Naive thymus-derived CD4-positive, alpha-beta T cell (primary cell): ENCODE measurements at regions not wholly inside any gene's neighbourhood (a gene's known extent, or its start where the extent isn't known, plus 50 kb on each side); places are given as distances from the start of the nearest gene placed in this dataset.

Experiments
- ATAC-seq: fragments of 150-1000 bp; cut with Tn5 transposase; 2 replicates; pipeline ENCODE4 v1.10.0; 2021; ENCODE audit warnings: mild to moderate bottlenecking, moderate library complexity
- CTCF ChIA-PET: fragments of 350-600 bp; sonication (Branson Sonifier 250); formaldehyde crosslinking; loops from one replicate; lab custom pipeline; 2021; ENCODE audit warnings: antibody characterized with exemption; lab: Charles Lee
- POLR2A ChIA-PET: fragments of 350-600 bp; sonication (Branson Sonifier 250); formaldehyde crosslinking; loops from one replicate; lab custom pipeline; 2021; ENCODE audit warnings: antibody characterized with exemption, inconsistent platforms; lab: Charles Lee
- DNase-seq, 9 donors: peaks; one replicate each; pipeline versions ENCODE4 v3.0.0 to v3.0.0-alpha.2; 2020 to 2022; ENCODE audit warnings: mixed read lengths in 1 of 9
- H3K27ac ChIP-seq: one replicate; pipeline ENCODE4 v1.7.0; 2013; ENCODE audit warnings: mild to moderate bottlenecking, low read depth, low read length, moderate library complexity
- H3K27me3 ChIP-seq, 2 donors: one replicate each; pipeline ENCODE4 v1.7.0; 2013; ENCODE audit warnings: low read length in 2 of 2, mild to moderate bottlenecking in 2 of 2, moderate library complexity in 2 of 2; ENCODE audit not compliant: control insufficient read depth in 2 of 2, insufficient read depth in 2 of 2
- H3K36me3 ChIP-seq, 3 experiments: 1 replicate in 2 of 3; 2 replicates in 1 of 3; pipeline ENCODE4 v1.7.0; 2013; ENCODE audit warnings: low read length in 3 of 3, mild to moderate bottlenecking in 3 of 3, moderate library complexity in 1 of 3; ENCODE audit not compliant: insufficient read depth in 3 of 3, control insufficient read depth in 2 of 3
- H3K4me1 ChIP-seq, 2 donors: one replicate each; pipeline ENCODE4 v1.7.0; 2013; ENCODE audit warnings: low read length in 2 of 2, mild to moderate bottlenecking in 2 of 2, moderate library complexity in 1 of 2; ENCODE audit not compliant: control insufficient read depth in 2 of 2, insufficient read depth in 2 of 2
- H3K4me3 ChIP-seq: 2 replicates; pipeline ENCODE4 v1.7.0; 2013; ENCODE audit warnings: mild to moderate bottlenecking, low read length
- H3K9me3 ChIP-seq, 3 experiments: 1 replicate in 2 of 3; 2 replicates in 1 of 3; pipeline ENCODE4 v1.7.0; 2013; ENCODE audit warnings: low read length in 3 of 3; ENCODE audit not compliant: control insufficient read depth in 2 of 3
- H3K27ac Mint-ChIP-seq, 9 donors: one replicate each; pipeline ENCODE4 v1.8.0; 2020 to 2022; ENCODE audit warnings: mixed read lengths in 9 of 9, mild to moderate bottlenecking in 8 of 9, moderate library complexity in 5 of 9, inconsistent platforms in 2 of 9
- H3K27me3 Mint-ChIP-seq, 5 donors: one replicate each; pipeline ENCODE4 v1.8.0; 2021 to 2022; ENCODE audit warnings: mixed read lengths in 5 of 5, mild to moderate bottlenecking in 1 of 5
- H3K36me3 Mint-ChIP-seq, 5 donors: one replicate each; pipeline ENCODE4 v1.8.0; 2020 to 2022; ENCODE audit warnings: mixed read lengths in 5 of 5, mild to moderate bottlenecking in 3 of 5, inconsistent platforms in 1 of 5
- H3K4me1 Mint-ChIP-seq, 7 donors: one replicate each; pipeline ENCODE4 v1.8.0; 2020 to 2022; ENCODE audit warnings: mixed read lengths in 7 of 7, mild to moderate bottlenecking in 3 of 7, inconsistent platforms in 1 of 7
- H3K4me3 Mint-ChIP-seq, 10 donors: one replicate each; pipeline ENCODE4 v1.8.0; 2020 to 2022; ENCODE audit warnings: mild to moderate bottlenecking in 10 of 10, mixed read lengths in 10 of 10, moderate library complexity in 6 of 10, inconsistent platforms in 2 of 10
- H3K9me3 Mint-ChIP-seq, 11 donors: one replicate each; pipeline ENCODE4 v1.8.0; 2020 to 2022; ENCODE audit warnings: mixed read lengths in 11 of 11, mild to moderate bottlenecking in 4 of 11, inconsistent platforms in 1 of 11, moderate library complexity in 1 of 11
- intact Hi-C, 2 donors: fragments of 100-400 bp; cut with micrococcal nuclease; formaldehyde crosslinking; loops; one replicate each; pipeline ENCODE4 v1.15.1; 2023

- Histone ChIP-seq H3K27me3 (no peaks in the 10 kb centered on the region), H3K9me3 (no peaks in the 10 kb centered on the region), H3K27ac (no peak overlapping the region), H3K4me1 (no peaks in the 10 kb centered on the region), H3K4me3 (no peak overlapping the region), H3K36me3 (no peaks in the 10 kb centered on the region)
- Mint-ChIP-seq H3K4me3 (no peak overlapping the region), H3K9me3 (no peaks in the 10 kb centered on the region), H3K4me1 (no peaks in the 10 kb centered on the region), H3K36me3 (no peaks in the 10 kb centered on the region), H3K27ac (no peak overlapping the region), H3K27me3 (peaks cover 0 to 13% (median 10%) of the 10 kb centered on the region in 5 donors)
- DNase-seq (no peak), ATAC-seq (no peak)
- CTCF ChIA-PET = interaction anchor here (0.7 kb wide), 1 partner anchor 652 kb away, joined by 3 read pairs; no protein-coding TSS in a partner anchor
- intact Hi-C loops = no loop called here
- POLR2A ChIA-PET = interaction anchor here (0.6 kb wide), 1 partner anchor 1860 kb away, joined by 4 read pairs; no protein-coding TSS in a partner anchor
These were observed 279.9 kb upstream of the CITED2 start for GRCh38 chr6:139654309-139654708.

- Histone ChIP-seq H3K9me3 (no peaks in the 10 kb centered on the region), H3K27me3 (no peaks in the 10 kb centered on the region), H3K4me3 (no peak overlapping the region), H3K27ac (no peak overlapping the region), H3K36me3 (no peaks in the 10 kb centered on the region), H3K4me1 (no peaks in the 10 kb centered on the region)
- H3K27me3 Mint-ChIP-seq = peaks cover 0 to 13% (median 8%) of the 10 kb centered on the region in 5 donors
- intact Hi-C loops = no loop called here
- H3K4me1 Mint-ChIP-seq = no peaks in the 10 kb centered on the region
- CTCF ChIA-PET = no interaction called here
- H3K36me3 Mint-ChIP-seq = no peaks in the 10 kb centered on the region
- DNase-seq (no peak), ATAC-seq (no peak)
- no peak overlapping the region for H3K27ac Mint-ChIP-seq
- POLR2A ChIA-PET = no interaction called here
- no peak overlapping the region for H3K4me3 Mint-ChIP-seq
- H3K9me3 Mint-ChIP-seq = no peaks in the 10 kb centered on the region
These were observed 278.7 kb upstream of the CITED2 start for GRCh38 chr6:139653111-139653510.

- ATAC-seq (no peak), DNase-seq (no peak)
- Mint-ChIP-seq H3K27me3 (peaks cover 0 to 16% (median 4%) of the 10 kb centered on the region in 5 donors), H3K27ac (no peak overlapping the region), H3K4me3 (no peak overlapping the region), H3K9me3 (peaks cover 0 to 3% (median 0%) of the 10 kb centered on the region in 11 donors), H3K4me1 (no peaks in the 10 kb centered on the region), H3K36me3 (peaks cover 0 to 3% (median 0%) of the 10 kb centered on the region in 5 donors)
- Histone ChIP-seq H3K4me3 (no peak overlapping the region), H3K27ac (no peak overlapping the region), H3K4me1 (no peaks in the 10 kb centered on the region), H3K9me3 (no peaks in the 10 kb centered on the region), H3K36me3 (no peaks in the 10 kb centered on the region), H3K27me3 (no peaks in the 10 kb centered on the region)
- ChIA-PET CTCF (no interaction called here), POLR2A (no interaction called here)
- intact Hi-C loops = no loop called here
These were observed 276.5 kb upstream of the CITED2 start for GRCh38 chr6:139650941-139651340.

- Histone ChIP-seq H3K4me3 (no peak overlapping the region), H3K4me1 (no peaks in the 10 kb centered on the region), H3K36me3 (no peaks in the 10 kb centered on the region), H3K27ac (no peak overlapping the region), H3K27me3 (no peaks in the 10 kb centered on the region), H3K9me3 (no peaks in the 10 kb centered on the region)
- CTCF ChIA-PET = interaction anchor here (0.7 kb wide), 1 partner anchor 505 kb away, joined by 3 read pairs; no protein-coding TSS in a partner anchor
- no peak overlapping the region for H3K4me3 Mint-ChIP-seq
- peaks cover 0 to 12% (median 8%) of the 10 kb centered on the region in 5 donors for H3K27me3 Mint-ChIP-seq
- H3K27ac Mint-ChIP-seq = no peak overlapping the region
- DNase-seq (no peak), ATAC-seq (no peak)
- POLR2A ChIA-PET = no interaction called here
- intact Hi-C loops = no loop called here
- no peaks in the 10 kb centered on the region for H3K4me1 Mint-ChIP-seq
- H3K36me3 Mint-ChIP-seq = peaks cover 0 to 3% (median 0%) of the 10 kb centered on the region in 5 donors
- peaks cover 0 to 3% (median 0%) of the 10 kb centered on the region in 11 donors for H3K9me3 Mint-ChIP-seq
These were observed 275.3 kb upstream of the CITED2 start for GRCh38 chr6:139649732-139650131.

GRCh38 chr6:139649128-139649527 is 274.7 kb upstream of the CITED2 start:
- ChIA-PET POLR2A (no interaction called here), CTCF (interaction anchor here (0.7 kb wide), 1 partner anchor 506 kb away, joined by 3 read pairs; no protein-coding TSS in a partner anchor)
- DNase-seq (no peak), ATAC-seq (no peak)
- no peak overlapping the region for H3K4me3 Mint-ChIP-seq
- intact Hi-C loops = no loop called here
- peaks cover 0 to 3% (median 0%) of the 10 kb centered on the region in 11 donors for H3K9me3 Mint-ChIP-seq
- no peak overlapping the region for H3K27ac ChIP-seq
- peaks cover under 1 to 17% (median 10%) of the 10 kb centered on the region in 5 donors for H3K27me3 Mint-ChIP-seq
- peaks cover 0 to 3% (median 0%) of the 10 kb centered on the region in 5 donors for H3K36me3 Mint-ChIP-seq
- no peaks in the 10 kb centered on the region for H3K27me3 ChIP-seq
- no peak overlapping the region for H3K4me3 ChIP-seq
- no peaks in the 10 kb centered on the region for H3K36me3 ChIP-seq
- no peaks in the 10 kb centered on the region for H3K9me3 ChIP-seq
- no peaks in the 10 kb centered on the region for H3K4me1 Mint-ChIP-seq
- no peak overlapping the region for H3K27ac Mint-ChIP-seq
- H3K4me1 ChIP-seq = no peaks in the 10 kb centered on the region

- no peak overlapping the region for H3K27ac Mint-ChIP-seq
- H3K9me3 Mint-ChIP-seq = peaks cover 0 to 3% (median 0%) of the 10 kb centered on the region in 11 donors
- no peaks in the 10 kb centered on the region for H3K9me3 ChIP-seq
- H3K4me3 ChIP-seq = no peak overlapping the region
- DNase-seq (no peak), ATAC-seq (no peak)
- intact Hi-C loops = no loop called here
- peaks cover 0 to 3% (median 0%) of the 10 kb centered on the region in 5 donors for H3K36me3 Mint-ChIP-seq
- CTCF ChIA-PET = no interaction called here
- H3K27ac ChIP-seq = no peak overlapping the region
- no peaks in the 10 kb centered on the region for H3K4me1 Mint-ChIP-seq
- H3K36me3 ChIP-seq = no peaks in the 10 kb centered on the region
- no peak overlapping the region for H3K4me3 Mint-ChIP-seq
- peaks cover 5 to 20% (median 12%) of the 10 kb centered on the region in 5 donors for H3K27me3 Mint-ChIP-seq
- POLR2A ChIA-PET = no interaction called here
- no peaks in the 10 kb centered on the region for H3K4me1 ChIP-seq
- H3K27me3 ChIP-seq = no peaks in the 10 kb centered on the region
These were observed 274.1 kb upstream of the CITED2 start for GRCh38 chr6:139648430-139649000.

- Histone ChIP-seq H3K27ac (no peak overlapping the region), H3K36me3 (no peaks in the 10 kb centered on the region), H3K27me3 (no peaks in the 10 kb centered on the region), H3K9me3 (no peaks in the 10 kb centered on the region), H3K4me1 (no peaks in the 10 kb centered on the region), H3K4me3 (no peak overlapping the region)
- Mint-ChIP-seq H3K9me3 (peaks cover 0 to 3% (median 0%) of the 10 kb centered on the region in 11 donors), H3K27ac (no peak overlapping the region), H3K4me3 (no peak overlapping the region), H3K36me3 (peaks cover 0 to 3% (median 0%) of the 10 kb centered on the region in 5 donors), H3K27me3 (peaks cover 5 to 20% (median 12%) of the 10 kb centered on the region in 5 donors), H3K4me1 (no peaks in the 10 kb centered on the region)
- POLR2A ChIA-PET = no interaction called here
- ATAC-seq (no peak), DNase-seq (no peak)
- intact Hi-C loops = no loop called here
- CTCF ChIA-PET = no interaction called here
These were observed 273.4 kb upstream of the CITED2 start for GRCh38 chr6:139647841-139648240.
